Muscle of leg (tissue), 3 donors: ENCODE measurements at regions not wholly inside any gene's neighbourhood (a gene's known extent, or its start where the extent isn't known, plus 50 kb on each side); places are given as distances from the start of the nearest gene placed in this dataset.
A peak's percentile ranks its signal among the peaks of the same experiment; 100 is the strongest.

Experiments
- DNase-seq: peaks from one replicate; pipeline ENCODE4 v3.0.0; 2013
- H3K27ac ChIP-seq: one replicate; pipeline ENCODE4 v1.5.1; 2013; ENCODE audit warnings: mild to moderate bottlenecking, low read length, control low read depth
- H3K27me3 ChIP-seq: one replicate; pipeline ENCODE4 v1.6.1; 2013; ENCODE audit warnings: low read length; ENCODE audit not compliant: control insufficient read depth, insufficient read depth
- H3K36me3 ChIP-seq: one replicate; pipeline ENCODE4 v1.6.1; 2013; ENCODE audit warnings: low read length; ENCODE audit not compliant: control insufficient read depth, insufficient read depth
- H3K4me1 ChIP-seq: one replicate; pipeline ENCODE4 v1.6.1; 2013; ENCODE audit warnings: low read length; ENCODE audit not compliant: control insufficient read depth, insufficient read depth
- H3K4me3 ChIP-seq: one replicate; pipeline ENCODE4 v1.5.1; 2013; ENCODE audit warnings: low read length, control low read depth
- H3K9me3 ChIP-seq: replicated peaks from 2 replicates; pipeline ENCODE4 v1.6.1; 2013; ENCODE audit warnings: low read depth, low read length; ENCODE audit not compliant: control insufficient read depth
- WGBS: methylation state at CpG from one replicate; pipeline ENCODE4 v1.1.5; 2013; ENCODE audit warnings: missing lambda C conversion rate; ENCODE audit not compliant: insufficient coverage; 5-methylcytosine and 5-hydroxymethylcytosine counted together

DNA sequence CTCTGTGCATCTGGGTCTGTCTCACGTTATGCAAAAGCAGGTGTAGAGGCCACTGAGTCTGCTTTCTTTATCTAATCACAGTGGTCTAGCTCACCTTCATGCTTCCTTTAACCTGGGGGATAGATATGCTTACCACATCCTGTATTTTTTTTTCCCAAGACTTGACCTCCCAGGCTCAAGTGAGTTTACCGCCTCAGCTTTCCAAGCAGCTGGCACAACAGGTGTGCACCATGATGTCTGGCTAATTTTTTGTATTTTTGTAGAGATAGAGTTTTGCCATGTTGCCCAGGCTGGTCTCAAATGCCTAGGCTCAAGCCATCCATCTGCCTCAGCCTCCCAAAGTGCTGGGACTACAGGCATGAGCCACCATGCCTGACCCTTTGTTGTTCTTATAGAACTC is 236.0 kb downstream of the ATP23 start:
- Histone ChIP-seq H3K4me3 (no peak overlapping the region), H3K36me3 (no peaks in the 10 kb centered on the region), H3K9me3 (no peaks in the 10 kb centered on the region), H3K27me3 (no peaks in the 10 kb centered on the region), H3K27ac (no peak overlapping the region), H3K4me1 (no peaks in the 10 kb centered on the region)
- 67% methylated on average over 1 of the region's 2 CpGs for WGBS
- DNase-seq = no peak

GRCh38 chr12:58184212-58184611 is 242.8 kb downstream of the ATP23 start:
- H3K4me3 ChIP-seq = no peak overlapping the region
- H3K36me3 ChIP-seq = no peaks in the 10 kb centered on the region
- H3K4me1 ChIP-seq = no peaks in the 10 kb centered on the region
- no peaks in the 10 kb centered on the region for H3K27me3 ChIP-seq
- DNase-seq = no peak
- H3K27ac ChIP-seq = no peak overlapping the region
- H3K9me3 ChIP-seq = peaks cover 3% of the 10 kb centered on the region

DNA sequence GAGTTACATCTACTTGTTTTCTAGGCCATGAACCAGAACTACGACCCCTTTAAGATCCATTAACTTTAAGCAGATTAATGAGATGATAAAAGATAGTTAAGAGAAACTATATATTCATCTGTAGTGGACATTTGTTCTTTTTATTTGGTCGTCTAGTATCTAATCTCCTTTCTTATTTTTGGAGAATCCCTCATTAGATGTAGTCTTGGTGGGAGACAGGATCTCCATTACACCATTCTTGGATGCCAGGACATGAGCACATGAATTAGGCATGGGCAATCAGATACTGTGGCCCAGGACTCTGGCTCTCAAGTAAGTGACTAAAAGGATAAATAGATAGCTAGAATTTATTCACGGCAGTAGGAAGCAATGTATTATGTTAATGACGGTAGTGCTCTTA is 245.0 kb downstream of the ATP23 start:
- H3K27ac ChIP-seq = no peak overlapping the region
- H3K4me3 ChIP-seq = no peak overlapping the region
- peaks cover 3% of the 10 kb centered on the region for H3K9me3 ChIP-seq
- no CpG with 5 or more reads among the region's 4 CpGs for WGBS
- no peaks in the 10 kb centered on the region for H3K4me1 ChIP-seq
- no peak for DNase-seq
- H3K36me3 ChIP-seq = no peaks in the 10 kb centered on the region
- no peaks in the 10 kb centered on the region for H3K27me3 ChIP-seq

DNA sequence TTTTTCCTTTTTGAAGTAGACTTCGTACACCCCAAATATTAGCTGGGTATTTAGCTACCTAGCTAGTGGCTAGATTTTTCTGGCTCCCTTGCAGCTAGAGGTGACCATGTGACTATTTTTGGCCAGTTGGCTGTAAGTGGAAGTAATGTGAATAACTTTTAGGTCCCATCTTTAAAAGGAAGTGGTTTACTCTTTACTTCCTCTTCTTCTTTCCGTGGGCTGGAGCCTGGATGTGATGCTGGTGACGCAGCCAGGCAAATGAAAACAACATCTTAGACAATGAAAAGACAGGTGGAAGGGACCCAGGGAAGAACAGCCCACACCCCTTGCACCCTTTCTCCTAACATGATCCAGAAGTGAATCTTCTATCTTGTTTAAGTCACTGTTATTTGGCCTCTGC is 245.5 kb downstream of the ATP23 start:
- DNase-seq = no peak
- H3K4me1 ChIP-seq = no peaks in the 10 kb centered on the region
- no peaks in the 10 kb centered on the region for H3K27me3 ChIP-seq
- peaks cover 3% of the 10 kb centered on the region for H3K9me3 ChIP-seq
- H3K36me3 ChIP-seq = no peaks in the 10 kb centered on the region
- no peak overlapping the region for H3K27ac ChIP-seq
- no CpG with 5 or more reads among the region's 3 CpGs for WGBS
- H3K4me3 ChIP-seq = no peak overlapping the region

DNA sequence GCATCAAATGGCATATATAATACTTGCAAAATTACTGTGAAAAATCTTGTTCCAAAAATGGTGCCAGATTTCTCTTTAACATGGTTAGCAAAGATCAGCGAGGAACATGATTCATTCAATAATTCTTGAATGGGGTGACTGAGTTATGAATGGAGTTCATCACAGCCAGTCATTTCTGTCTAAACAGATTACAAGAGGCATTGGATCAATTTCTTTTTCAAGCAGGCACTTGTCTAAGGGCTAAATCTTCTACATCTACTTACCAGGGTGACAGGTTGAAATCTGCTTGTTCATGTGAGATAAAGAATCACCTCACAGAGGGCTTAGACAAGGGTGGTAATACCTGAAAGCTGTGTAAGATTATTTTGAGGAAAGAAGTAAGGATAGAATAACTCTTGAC is 247.7 kb downstream of the ATP23 start:
- H3K27ac ChIP-seq = no peak overlapping the region
- no peaks in the 10 kb centered on the region for H3K27me3 ChIP-seq
- DNase-seq = no peak
- no CpG with 5 or more reads among the region's 1 CpG for WGBS
- no peaks in the 10 kb centered on the region for H3K4me1 ChIP-seq
- no peaks in the 10 kb centered on the region for H3K36me3 ChIP-seq
- H3K9me3 ChIP-seq = peaks cover 3% of the 10 kb centered on the region
- H3K4me3 ChIP-seq = no peak overlapping the region

DNA sequence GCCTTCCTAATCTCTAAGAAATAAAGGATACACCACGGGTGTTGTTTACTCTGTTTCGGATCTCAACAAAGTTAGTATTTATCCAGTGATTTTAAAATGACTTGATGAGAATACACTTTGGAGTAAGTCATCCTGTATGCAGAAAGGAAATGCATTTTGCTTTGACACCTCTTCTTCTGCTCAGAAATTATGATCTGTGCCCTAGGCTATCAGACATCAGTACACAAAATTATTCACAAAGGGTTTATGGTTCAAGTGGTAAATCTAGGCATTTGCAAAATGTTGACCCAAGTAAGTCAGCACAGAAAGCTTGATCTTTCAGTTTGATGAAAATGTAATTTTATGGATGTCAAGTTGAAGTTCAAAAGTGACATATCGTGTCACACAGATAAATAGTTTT is 248.5 kb downstream of the ATP23 start:
- Histone ChIP-seq H3K27ac (no peak overlapping the region), H3K4me3 (no peak overlapping the region), H3K27me3 (no peaks in the 10 kb centered on the region), H3K4me1 (no peaks in the 10 kb centered on the region), H3K36me3 (no peaks in the 10 kb centered on the region), H3K9me3 (peaks cover 3% of the 10 kb centered on the region)
- WGBS = no CpG with 5 or more reads among the region's 3 CpGs
- no peak for DNase-seq

DNA sequence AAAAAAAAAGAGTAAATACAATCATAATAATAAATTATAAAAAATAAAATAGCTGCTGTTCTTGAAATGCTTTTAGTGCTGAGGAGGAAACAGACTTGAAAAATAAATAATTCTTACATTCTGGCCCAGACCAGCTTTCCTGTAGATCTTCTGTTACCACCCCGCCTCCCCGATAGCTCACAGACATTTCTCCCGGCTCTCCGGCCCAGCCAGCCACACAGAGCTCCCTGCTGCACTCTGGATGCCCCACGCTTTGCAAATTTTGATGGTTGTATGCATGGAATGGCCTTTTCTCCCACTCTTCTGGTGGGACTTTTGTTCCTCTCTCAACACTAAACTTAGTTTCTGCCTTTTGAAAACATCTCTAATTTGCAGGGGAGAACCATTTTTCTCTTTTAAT is 249.3 kb downstream of the ATP23 start:
- H3K4me1 ChIP-seq = no peaks in the 10 kb centered on the region
- H3K27ac ChIP-seq = no peak overlapping the region
- peak; percentile 5 for DNase-seq
- WGBS = 60% methylated on average over 3 of the region's 5 CpGs
- H3K4me3 ChIP-seq = no peak overlapping the region
- H3K27me3 ChIP-seq = no peaks in the 10 kb centered on the region
- H3K36me3 ChIP-seq = no peaks in the 10 kb centered on the region
- peaks cover 3% of the 10 kb centered on the region for H3K9me3 ChIP-seq

DNA sequence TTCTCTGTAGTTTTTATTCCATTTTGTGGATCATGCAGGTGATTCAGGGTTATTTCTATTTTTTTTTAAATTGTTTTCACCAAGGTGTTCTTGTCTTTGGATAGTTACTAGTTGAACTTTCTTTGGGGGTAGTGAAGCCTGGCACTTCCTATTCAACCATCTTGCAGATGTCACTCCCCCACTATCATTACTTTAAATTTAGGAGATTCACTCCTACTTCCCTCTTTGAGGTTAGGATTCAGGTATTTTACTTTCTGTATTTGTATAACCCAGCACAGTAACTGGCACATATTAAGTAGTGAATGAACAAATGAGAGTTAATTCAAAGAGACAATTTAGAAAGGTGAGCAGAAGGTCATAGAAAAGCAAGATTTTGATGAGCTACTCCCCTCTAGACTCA is 255.6 kb downstream of the ATP23 start:
- no peaks in the 10 kb centered on the region for H3K4me1 ChIP-seq
- no peaks in the 10 kb centered on the region for H3K36me3 ChIP-seq
- DNase-seq = no peak
- no peak overlapping the region for H3K4me3 ChIP-seq
- no peak overlapping the region for H3K27ac ChIP-seq
- H3K27me3 ChIP-seq = no peaks in the 10 kb centered on the region
- H3K9me3 ChIP-seq = no peaks in the 10 kb centered on the region

- H3K4me1 ChIP-seq = no peaks in the 10 kb centered on the region
- H3K27me3 ChIP-seq = no peaks in the 10 kb centered on the region
- no peaks in the 10 kb centered on the region for H3K9me3 ChIP-seq
- WGBS = 56% methylated on average over 2 of the region's 3 CpGs
- DNase-seq = peak; percentile 47
- H3K36me3 ChIP-seq = no peaks in the 10 kb centered on the region
- no peak overlapping the region for H3K4me3 ChIP-seq
- H3K27ac ChIP-seq = peak overlapping the region; percentile 53
Measured at GRCh38 chr12:58202933-58203718, 261.8 kb downstream of the ATP23 start.

GRCh38 chr12:58204071-58204470 is 262.7 kb downstream of the ATP23 start:
- Histone ChIP-seq H3K27ac (peak overlapping the region; percentile 25), H3K36me3 (no peaks in the 10 kb centered on the region), H3K27me3 (no peaks in the 10 kb centered on the region), H3K4me3 (no peak overlapping the region), H3K4me1 (no peaks in the 10 kb centered on the region), H3K9me3 (no peaks in the 10 kb centered on the region)
- WGBS = no CpG with 5 or more reads among the region's 1 CpG
- DNase-seq = no peak

GRCh38 chr12:58206876-58207275 is 265.5 kb downstream of the ATP23 start:
- no peaks in the 10 kb centered on the region for H3K36me3 ChIP-seq
- H3K9me3 ChIP-seq = no peaks in the 10 kb centered on the region
- WGBS = 56% methylated on average over 1 of the region's 3 CpGs
- no peak for DNase-seq
- no peak overlapping the region for H3K27ac ChIP-seq
- no peaks in the 10 kb centered on the region for H3K27me3 ChIP-seq
- H3K4me3 ChIP-seq = no peak overlapping the region
- H3K4me1 ChIP-seq = no peaks in the 10 kb centered on the region
